ENCODE measurements at regions not wholly inside any gene's neighbourhood (a gene's known extent, or its start where the extent isn't known, plus 50 kb on each side); places are given as distances from the start of the nearest gene placed in this dataset.
"Not testable (repeated sequence)": the region's sequence is repeated elsewhere in the genome, so short reads cannot be mapped to it uniquely, and the experiment has no call there.

GRCh38 chr4:3942569-3942971 lies 176.4 kb downstream of the ADRA2C start:
- CTCF ChIA-PET (ENCODE audit: low intra/inter-chr PET ratio); BruUV-seq (replicated peaks); H3K36me3 ChIP-seq (ENCODE audit: control insufficient read depth, insufficient read depth, low read length); ATAC-seq; H3K79me2 ChIP-seq (ENCODE audit: control insufficient read depth, insufficient read depth, low read length); intact Hi-C loops (cut with micrococcal nuclease); H3K9ac ChIP-seq (ENCODE audit: insufficient read depth in 1 of 2, low read depth in 2 of 2, low read length in 2 of 2); H3K9me3 ChIP-seq (replicated peaks; ENCODE audit: control insufficient read depth, insufficient read depth, low read depth, low read length); H4K20me1 ChIP-seq (replicated peaks; ENCODE audit: control insufficient read depth, insufficient read depth, low read length); H3K4me3 ChIP-seq; H2AFZ ChIP-seq (ENCODE audit: low read depth, low read length); H3K4me2 ChIP-seq (ENCODE audit: insufficient read depth, low read length); H3K27ac ChIP-seq (ENCODE audit: extremely low read depth, low read depth, low read length); H3K9me1 ChIP-seq (ENCODE audit: control insufficient read depth, insufficient read depth, low read length); H3K27me3 ChIP-seq (ENCODE audit: control insufficient read depth in 2 of 2, insufficient read depth in 2 of 2, low read length in 2 of 2); TF ChIP-seq REST (CRISPR knock-in tag; IDR thresholded peaks at IDR 0.05; ENCODE audit: low read depth): not testable (repeated sequence)
- H3K4me1 ChIP-seq (replicated peaks in 1 of 2; ENCODE audit: control insufficient read depth in 2 of 2, insufficient read depth in 2 of 2, low read length in 2 of 2) = peaks cover 9 to 18% of the 10 kb centered on the region in 2 experiments; a peak in 4 of 5 replicates
- in situ Hi-C loops (cut with MboI) = loop anchor here (10.0 kb wide), 1 partner anchor 168 kb away; no protein-coding TSS in a partner anchor
- DNase-seq (ENCODE audit: extremely low read depth in 1 of 4, low spot score in 3 of 4) (peak in 3 of 4 experiments; percentile 7 to 35 (median 29)), FAIRE-seq (peak; percentile 44)
- 20% methylated on average over 12 of the region's 12 CpGs for WGBS (ENCODE audit: insufficient coverage, low coverage, missing lambda C conversion rate)
- POLR2A ChIA-PET = interaction anchor here (0.6 to 1.6 kb wide), 3 partner anchors 9 to 462 kb away, joined by 3 to 4 read pairs (median 3); no protein-coding TSS in a partner anchor
- TF ChIP-seq RAD21 (CRISPR knock-in tag; conservative IDR thresholded peaks at IDR 0.05 in 1 of 2, IDR thresholded peaks at IDR 0.05 in 1 of 2) (peak; percentile 46 to 69), CTCF (IDR thresholded peaks at IDR 0.05 in 2 of 3, conservative IDR thresholded peaks at IDR 0.05 in 1 of 3; ENCODE audit: insufficient read depth in 2 of 3, low read depth in 1 of 3, low read length in 3 of 3) (peak; percentile 44 to 63 (median 63); a peak in 4 of 6 replicates), SPI1 (IDR thresholded peaks at IDR 0.05; ENCODE audit: borderline replicate concordance, low read depth, low read length) (0 out of 2 replicates have a peak, but pooled peaks have one; percentile 29), REST (IDR thresholded peaks at IDR 0.05; ENCODE audit: borderline replicate concordance) (peak; percentile 16; the same call in 1 of the 2 replicates)

- ATAC-seq; H2AFZ ChIP-seq (ENCODE audit: low read depth, low read length); H3K9me1 ChIP-seq (ENCODE audit: control insufficient read depth, insufficient read depth, low read length); H3K9ac ChIP-seq (ENCODE audit: insufficient read depth in 1 of 2, low read depth in 2 of 2, low read length in 2 of 2); H3K36me3 ChIP-seq (ENCODE audit: control insufficient read depth, insufficient read depth, low read length); H3K79me2 ChIP-seq (ENCODE audit: control insufficient read depth, insufficient read depth, low read length); H3K9me3 ChIP-seq (replicated peaks; ENCODE audit: control insufficient read depth, insufficient read depth, low read depth, low read length); H3K27ac ChIP-seq (ENCODE audit: extremely low read depth, low read depth, low read length); H4K20me1 ChIP-seq (replicated peaks; ENCODE audit: control insufficient read depth, insufficient read depth, low read length); DNase-seq (ENCODE audit: extremely low read depth in 1 of 4, low spot score in 3 of 4); FAIRE-seq; BruUV-seq (replicated peaks); H3K4me2 ChIP-seq (ENCODE audit: insufficient read depth, low read length); CTCF ChIA-PET (ENCODE audit: low intra/inter-chr PET ratio); intact Hi-C loops (cut with micrococcal nuclease); H3K4me3 ChIP-seq; H3K27me3 ChIP-seq (ENCODE audit: control insufficient read depth in 2 of 2, insufficient read depth in 2 of 2, low read length in 2 of 2): not testable (repeated sequence)
- in situ Hi-C loops (cut with MboI) = loop anchor here (10.0 kb wide), 1 partner anchor 168 kb away; no protein-coding TSS in a partner anchor
- 69% methylated on average over 6 of the region's 8 CpGs for WGBS (ENCODE audit: insufficient coverage, low coverage, missing lambda C conversion rate)
- POLR2A ChIA-PET = interaction anchor here (1.6 kb wide), 1 partner anchor 8 kb away, joined by 4 read pairs; no protein-coding TSS in a partner anchor
- H3K4me1 ChIP-seq (replicated peaks in 1 of 2; ENCODE audit: control insufficient read depth in 2 of 2, insufficient read depth in 2 of 2, low read length in 2 of 2) = peaks cover 9 to 15% of the 10 kb centered on the region in 2 experiments; a peak in 4 of 5 replicates
Observed at GRCh38 chr4:3943051-3943450, 176.9 kb downstream of the ADRA2C start.

Measured in K562 (cell line).